ENCODE measurements at regions not wholly inside any gene's neighbourhood (a gene's known extent, or its start where the extent isn't known, plus 50 kb on each side); places are given as distances from the start of the nearest gene placed in this dataset.

DNA sequence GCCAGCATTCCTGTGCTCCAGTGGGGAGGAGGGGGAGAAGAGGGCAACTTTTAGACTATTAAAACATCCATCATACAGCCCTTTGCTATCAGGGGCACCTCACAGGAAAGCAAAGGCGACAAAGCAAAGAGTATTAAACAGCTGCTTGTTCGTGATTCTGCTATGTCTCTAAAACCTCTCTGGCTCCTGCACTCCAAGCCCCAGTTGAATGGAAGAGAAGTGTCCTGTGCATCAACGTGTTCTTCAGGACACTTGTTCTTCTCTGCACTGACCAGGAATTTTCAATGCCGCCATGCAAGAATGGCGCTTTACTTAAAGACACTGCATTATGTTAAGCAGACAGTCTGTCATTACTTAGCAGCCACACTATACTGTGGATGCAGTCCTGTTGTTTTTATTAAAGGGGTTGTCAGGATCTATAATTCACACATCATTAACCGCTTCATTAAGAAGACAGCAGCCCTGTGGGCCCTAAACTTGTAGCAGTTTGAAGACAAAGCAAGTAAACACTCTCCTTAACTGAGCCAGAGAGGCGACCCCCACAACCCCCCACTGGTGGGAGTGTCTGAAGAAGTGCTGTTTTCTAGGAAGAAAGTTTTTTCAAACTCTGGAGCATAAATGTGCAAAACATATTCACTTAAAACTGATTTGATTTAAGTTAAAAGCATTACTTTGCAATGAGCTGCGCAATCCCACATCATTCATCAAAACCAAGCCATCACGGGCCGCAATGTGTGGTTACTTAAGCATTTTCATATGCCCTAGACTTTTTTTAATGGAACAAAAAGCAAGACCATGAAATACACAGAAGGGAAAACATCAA is 164.5 kb downstream of the ZNF608 start:
- Histone ChIP-seq H3K4me2 (ENCODE audit: low read length) (no peak overlapping the region), H3K27ac (ENCODE audit: low read depth, low read length, poor library complexity, severe bottlenecking) (no peak overlapping the region), H4K20me1 (ENCODE audit: insufficient read depth, low read length) (no peaks in the 10 kb centered on the region), H2AFZ (ENCODE audit: low read length) (no peak overlapping the region), H3K36me3 (ENCODE audit: insufficient read depth, low read length) (no peaks in the 10 kb centered on the region), H3K4me1 (ENCODE audit: insufficient read depth, low read length, poor library complexity, severe bottlenecking) (peaks cover 17% of the 10 kb centered on the region), H3K4me3 (ENCODE audit: low read depth, low read length, poor library complexity, severe bottlenecking) (no peak overlapping the region), H3K9me3 (ENCODE audit: low read length) (no peaks in the 10 kb centered on the region), H3K79me2 (ENCODE audit: insufficient read depth, low read depth, low read length) (no peaks in the 10 kb centered on the region), H3K9me2 (ENCODE audit: insufficient read depth, low read length) (no peaks in the 10 kb centered on the region)
- intact Hi-C loops (cut with micrococcal nuclease; ENCODE audit: unreplicated experiment) = no loop called here
- POLR2A ChIA-PET = interaction anchor here (4.9 kb wide), 1 partner anchor 16 kb away, joined by 22 read pairs; no protein-coding TSS in a partner anchor
- BruUV-seq (replicated peaks) = no TSS peak
- no peak for TF ChIP-seq CTCF (conservative IDR thresholded peaks at IDR 0.05; ENCODE audit: low read length)
- TF ChIP-seq EZH2phosphoT487 (IDR thresholded peaks at IDR 0.05; ENCODE audit: borderline replicate concordance, low read depth, low read length) = no peak
- DNase-seq (ENCODE audit: low spot score) = no peak
- CTCF ChIA-PET (ENCODE audit: unreplicated experiment) = no interaction called here

- no peak overlapping the region for H2AFZ ChIP-seq (ENCODE audit: low read length)
- no peak for DNase-seq (ENCODE audit: low spot score)
- H3K9me2 ChIP-seq (ENCODE audit: insufficient read depth, low read length) = no peaks in the 10 kb centered on the region
- H4K20me1 ChIP-seq (ENCODE audit: insufficient read depth, low read length) = no peaks in the 10 kb centered on the region
- BruUV-seq (replicated peaks) = no TSS peak
- H3K4me2 ChIP-seq (ENCODE audit: low read length) = no peak overlapping the region
- no peak overlapping the region for H3K27ac ChIP-seq (ENCODE audit: low read depth, low read length, poor library complexity, severe bottlenecking)
- H3K36me3 ChIP-seq (ENCODE audit: insufficient read depth, low read length) = no peaks in the 10 kb centered on the region
- peaks cover 20% of the 10 kb centered on the region for H3K4me1 ChIP-seq (ENCODE audit: insufficient read depth, low read length, poor library complexity, severe bottlenecking)
- H3K79me2 ChIP-seq (ENCODE audit: insufficient read depth, low read depth, low read length) = no peaks in the 10 kb centered on the region
- H3K4me3 ChIP-seq (ENCODE audit: low read depth, low read length, poor library complexity, severe bottlenecking) = no peak overlapping the region
- intact Hi-C loops (cut with micrococcal nuclease; ENCODE audit: unreplicated experiment) = no loop called here
- H3K9me3 ChIP-seq (ENCODE audit: low read length) = no peaks in the 10 kb centered on the region
- ChIA-PET POLR2A (interaction anchor here (0.6 to 1.0 kb wide), 2 partner anchors 10 to 38 kb away, joined by 3 to 6 read pairs; no protein-coding TSS in a partner anchor), CTCF (ENCODE audit: unreplicated experiment) (no interaction called here)
- TF ChIP-seq CTCF (conservative IDR thresholded peaks at IDR 0.05; ENCODE audit: low read length) (no peak), EZH2phosphoT487 (IDR thresholded peaks at IDR 0.05; ENCODE audit: borderline replicate concordance, low read depth, low read length) (no peak)
These were observed 165.3 kb downstream of the ZNF608 start for GRCh38 chr5:124580925-124581737.
